HG02943 (cell line): ENCODE measurements at regions not wholly inside any gene's neighbourhood (a gene's known extent, or its start where the extent isn't known, plus 50 kb on each side); places are given as distances from the start of the nearest gene placed in this dataset.

Experiments
- ATAC-seq: cut with Tn5 transposase; IDR thresholded peaks from one replicate; pipeline ENCODE4 v1.9.1; 2021; ENCODE audit warnings: mild to moderate bottlenecking, low read depth, moderate library complexity; ENCODE audit not compliant: unreplicated experiment

DNA sequence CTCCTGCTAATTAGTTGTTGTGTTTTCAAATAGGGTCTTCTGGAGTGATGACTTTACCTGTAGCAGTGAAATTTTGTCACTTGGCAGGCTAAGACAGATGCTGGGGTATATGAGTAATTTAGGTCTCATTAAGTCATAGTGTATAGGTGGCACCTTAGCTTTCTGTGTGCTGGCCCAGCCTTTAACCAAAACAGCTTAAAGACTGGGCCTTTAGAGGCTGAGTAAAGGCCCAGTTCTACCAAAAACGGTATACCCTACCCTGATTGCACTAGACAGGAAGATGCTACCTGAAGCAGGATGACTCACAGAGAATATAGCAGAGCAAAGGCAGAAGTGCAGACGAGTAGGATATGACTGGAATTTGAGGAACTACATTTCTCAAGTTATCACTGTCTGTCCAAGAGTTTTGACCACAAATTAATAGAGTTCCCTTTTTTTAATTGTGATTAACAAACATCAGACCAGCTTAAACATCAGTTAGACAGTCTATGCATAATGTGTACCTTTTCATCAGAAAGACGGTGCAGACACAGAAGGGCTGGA is 337.9 kb upstream of the SALL3 start:
- no peak for ATAC-seq

DNA sequence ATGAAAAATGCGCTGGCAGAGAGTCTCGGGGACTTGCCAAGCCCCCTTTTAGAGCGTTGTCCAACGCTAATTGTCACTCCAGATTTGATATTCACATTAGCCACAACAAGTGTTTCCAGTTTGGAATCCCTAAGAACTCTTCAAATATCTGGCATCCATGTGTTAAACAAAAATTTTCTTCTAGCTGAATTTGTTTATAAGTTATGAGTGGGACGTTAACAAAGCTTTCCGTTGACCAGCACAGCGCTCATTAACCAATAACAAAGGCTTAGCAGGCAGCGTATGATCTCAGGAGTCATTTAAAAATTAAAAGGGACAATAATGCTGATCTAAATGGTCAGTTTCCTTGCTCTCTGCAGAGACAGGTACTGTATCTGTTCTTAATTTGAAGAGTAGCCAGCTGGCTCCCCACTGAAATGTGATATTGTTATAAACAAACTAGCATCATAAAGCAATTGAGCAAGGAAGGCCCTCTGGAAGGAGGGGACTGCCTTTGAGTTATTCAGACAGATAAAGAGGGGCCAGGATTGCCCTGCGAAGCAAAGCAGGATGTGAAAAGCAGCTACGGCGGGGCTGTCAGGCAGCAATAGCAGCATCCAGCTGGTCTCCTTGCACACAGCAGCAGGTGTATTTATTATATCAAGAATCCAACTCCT is 337.2 kb upstream of the SALL3 start:
- no peak for ATAC-seq

DNA sequence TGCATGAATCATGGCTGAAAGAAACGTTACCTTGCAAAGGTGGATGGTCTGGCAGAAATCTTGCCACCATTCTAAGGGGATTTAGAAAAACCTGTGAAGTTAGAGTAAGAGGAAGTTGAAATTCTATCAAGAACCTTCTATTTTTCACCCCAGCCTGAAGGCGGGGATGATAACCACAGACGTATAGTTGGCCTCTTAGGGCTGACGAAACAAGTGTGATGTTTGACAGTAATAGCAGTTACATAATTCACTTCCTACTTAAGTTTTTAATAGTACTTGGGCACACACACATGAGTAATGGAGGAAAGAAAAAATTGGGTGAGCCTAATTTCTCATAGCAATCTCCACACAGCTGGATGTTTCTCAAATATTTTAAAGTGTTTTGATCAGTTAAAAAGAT is 336.6 kb upstream of the SALL3 start:
- no peak for ATAC-seq

DNA sequence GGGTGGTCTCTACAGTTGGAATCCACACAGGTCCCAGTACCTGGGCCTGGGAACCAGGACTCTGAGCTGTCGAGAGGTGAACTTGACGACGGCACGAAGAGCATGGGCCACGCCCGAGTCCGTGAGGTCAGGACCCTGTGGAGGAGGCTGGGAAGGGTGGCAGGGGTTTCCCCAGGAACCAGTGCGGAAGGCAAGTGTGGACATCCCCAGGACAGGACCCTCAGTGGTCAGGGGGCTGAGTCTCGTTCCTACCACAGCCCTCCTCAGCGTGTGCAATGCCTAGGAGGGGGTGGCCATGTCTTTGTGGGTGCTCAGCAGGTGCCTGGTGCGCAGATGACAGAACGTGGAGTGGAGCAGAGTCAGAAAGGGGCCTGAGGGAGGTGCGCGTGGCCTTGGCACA is 335.6 kb upstream of the SALL3 start:
- ATAC-seq = no peak

DNA sequence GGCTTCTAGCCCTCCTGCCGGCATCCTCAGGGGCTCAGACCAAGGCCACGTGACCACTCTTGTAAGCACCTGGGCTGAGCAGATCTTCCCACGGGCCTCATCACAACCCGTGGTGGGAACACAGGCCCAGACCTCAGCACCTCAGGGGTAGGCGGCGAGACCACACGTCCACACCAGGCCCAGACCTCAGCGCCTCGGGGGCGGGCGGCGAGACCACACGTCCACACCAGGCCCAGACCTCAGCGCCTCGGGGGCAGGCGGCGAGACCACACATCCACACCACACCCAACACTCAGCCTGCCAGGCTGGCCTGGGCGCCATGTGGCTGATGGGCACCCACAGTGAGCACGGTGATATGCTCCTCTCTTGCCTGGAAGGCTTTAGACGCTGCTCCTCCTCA is 334.4 kb upstream of the SALL3 start:
- ATAC-seq = no peak

DNA sequence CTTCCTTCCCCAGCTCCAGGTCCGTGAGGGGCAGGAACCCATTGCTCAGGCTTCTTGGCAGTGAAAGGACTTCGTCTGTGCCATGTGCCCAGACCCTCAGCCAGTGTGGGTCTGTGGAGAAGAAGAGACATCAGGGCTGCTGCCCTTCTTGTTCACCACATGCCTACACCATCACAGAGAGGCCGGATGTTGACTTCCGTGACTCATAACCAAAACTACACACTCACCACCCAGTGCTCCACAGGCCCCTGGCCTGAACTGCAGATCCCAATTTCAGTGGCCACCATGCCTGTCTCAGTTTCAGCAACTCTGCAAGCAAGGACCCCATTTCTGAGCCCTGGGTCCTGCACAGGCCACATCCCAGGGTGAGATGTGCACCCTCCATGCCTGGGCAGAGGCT is 332.6 kb upstream of the SALL3 start:
- no peak for ATAC-seq

DNA sequence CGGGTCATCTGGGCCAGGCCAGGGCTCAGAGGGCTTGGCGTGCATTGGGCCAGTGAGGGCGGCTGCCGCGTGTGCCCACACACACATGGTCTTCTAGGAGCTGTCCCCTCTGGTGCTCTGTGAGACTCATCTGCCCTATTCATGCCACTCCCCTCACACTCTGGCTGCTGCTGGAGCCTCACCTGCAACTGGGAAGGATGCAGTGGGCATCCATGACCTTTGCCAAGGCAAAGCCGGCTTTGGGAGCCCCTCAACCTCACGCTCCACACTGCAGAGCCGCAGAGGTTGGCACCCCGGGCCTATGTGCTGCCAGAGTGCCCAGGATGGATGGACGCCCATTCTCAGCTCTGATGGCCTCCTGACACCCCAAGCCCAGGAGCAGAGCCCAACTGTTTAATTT is 330.2 kb upstream of the SALL3 start:
- no peak for ATAC-seq

DNA sequence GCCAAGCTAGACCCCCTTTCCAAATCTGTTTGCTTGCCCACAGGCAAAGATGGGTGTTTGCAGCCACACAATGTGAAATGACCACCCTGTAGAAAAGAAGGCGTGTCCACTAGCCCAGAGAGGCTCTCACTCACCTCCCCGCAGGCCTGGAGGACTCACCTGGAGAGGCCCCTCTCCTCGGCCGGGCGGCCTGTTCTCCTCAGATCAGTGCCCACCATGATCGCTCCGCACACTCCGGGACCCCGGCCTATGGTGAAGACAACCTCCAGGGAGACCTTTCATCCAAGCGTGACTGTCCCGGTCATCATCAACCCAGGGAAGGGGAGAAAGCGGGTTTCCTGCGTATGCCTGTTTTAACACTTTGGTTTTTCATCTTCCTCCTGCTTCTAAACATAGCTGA is 328.7 kb upstream of the SALL3 start:
- no peak for ATAC-seq

DNA sequence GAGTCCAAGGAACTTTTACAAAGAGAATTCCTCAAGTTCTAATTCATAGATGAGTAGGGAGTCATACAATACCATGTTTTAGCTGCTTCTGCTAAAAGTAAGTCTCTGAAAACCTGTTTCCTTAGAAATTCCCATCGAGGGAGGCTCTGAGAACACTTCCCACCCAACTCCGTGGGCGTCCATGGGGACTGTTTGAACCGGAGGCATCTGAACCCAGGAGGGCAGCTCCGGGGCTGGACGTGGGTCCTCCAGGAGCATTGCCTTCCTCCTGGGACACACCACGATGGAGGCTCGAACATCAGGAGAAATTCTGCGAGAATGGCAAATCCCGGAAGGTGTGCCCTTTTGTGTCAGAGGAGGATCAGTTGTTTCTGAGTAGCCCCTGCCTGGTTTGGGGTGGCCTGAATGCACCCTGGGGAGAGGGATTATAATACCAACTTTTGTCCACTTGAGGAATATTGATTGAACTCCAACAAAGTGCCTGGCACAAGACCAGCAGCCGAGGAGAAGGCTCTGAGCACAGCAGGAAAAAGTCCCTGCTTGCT is 327.5 kb upstream of the SALL3 start:
- no peak for ATAC-seq

DNA sequence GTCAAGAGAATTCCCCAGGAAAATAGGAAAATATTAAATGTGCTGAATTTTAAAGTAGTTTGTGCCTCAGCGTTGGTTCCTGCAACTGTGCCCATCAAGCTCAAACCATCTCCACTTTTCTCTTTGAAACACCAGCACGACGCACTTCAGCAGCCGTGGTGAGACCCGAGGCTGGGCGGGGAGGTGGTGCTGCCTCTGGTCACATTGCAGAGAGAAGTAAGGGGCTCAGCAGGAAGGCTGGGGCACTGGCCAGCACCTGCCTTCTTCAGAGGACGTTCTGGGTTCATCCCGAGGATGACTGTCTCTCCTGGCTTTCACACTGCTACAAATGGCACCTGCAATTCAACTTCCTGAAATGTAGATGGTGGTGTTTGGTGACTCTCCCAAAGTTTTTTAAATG is 323.7 kb upstream of the SALL3 start:
- no peak for ATAC-seq

DNA sequence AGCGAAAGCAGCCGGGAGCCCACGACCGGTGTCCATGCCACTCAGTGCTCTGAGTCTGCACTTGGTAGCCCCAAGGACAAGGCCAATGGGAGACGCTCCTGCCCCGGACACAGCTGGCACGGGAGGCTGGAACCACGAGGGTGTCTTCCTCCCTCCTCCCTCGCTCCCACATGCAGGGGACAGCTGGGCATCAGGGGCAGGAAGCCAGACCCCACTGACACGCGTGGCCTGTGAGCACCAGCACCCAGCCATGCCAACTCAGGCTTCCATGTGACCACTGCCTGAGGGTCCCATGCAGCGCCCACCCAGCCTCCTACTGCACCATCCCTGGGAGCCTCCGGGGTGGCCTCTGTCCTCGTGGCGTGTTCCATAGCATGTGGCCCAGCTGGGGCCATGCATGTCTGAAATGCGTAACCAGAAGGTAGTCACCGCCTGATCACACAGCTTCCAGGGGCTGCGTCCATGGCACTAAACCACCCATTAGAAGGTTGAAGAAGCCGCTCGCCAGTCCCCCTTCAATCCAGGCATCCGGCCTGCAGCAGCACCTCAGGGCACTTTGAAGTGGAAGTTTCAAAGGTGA is 323.2 kb upstream of the SALL3 start:
- ATAC-seq = no peak

DNA sequence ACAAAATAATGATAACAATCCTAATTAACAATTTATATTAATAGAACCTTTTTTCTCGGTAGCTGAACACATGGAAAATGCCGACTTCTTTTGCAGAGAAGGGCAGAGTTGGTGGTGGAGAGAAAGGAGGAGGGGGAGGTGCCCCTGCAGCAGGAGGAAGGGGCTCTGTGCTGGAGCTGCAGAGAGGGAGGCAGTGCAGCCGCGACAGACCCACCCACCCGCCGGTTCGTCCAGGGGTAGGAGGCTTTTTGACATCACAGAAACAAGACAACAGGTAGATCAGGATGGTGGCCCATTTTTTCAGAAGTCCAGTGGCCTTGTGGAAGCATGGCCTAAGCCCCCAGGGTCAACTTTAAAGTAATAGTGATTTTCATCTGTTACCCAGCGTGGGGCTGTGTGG is 321.1 kb upstream of the SALL3 start:
- no peak for ATAC-seq

DNA sequence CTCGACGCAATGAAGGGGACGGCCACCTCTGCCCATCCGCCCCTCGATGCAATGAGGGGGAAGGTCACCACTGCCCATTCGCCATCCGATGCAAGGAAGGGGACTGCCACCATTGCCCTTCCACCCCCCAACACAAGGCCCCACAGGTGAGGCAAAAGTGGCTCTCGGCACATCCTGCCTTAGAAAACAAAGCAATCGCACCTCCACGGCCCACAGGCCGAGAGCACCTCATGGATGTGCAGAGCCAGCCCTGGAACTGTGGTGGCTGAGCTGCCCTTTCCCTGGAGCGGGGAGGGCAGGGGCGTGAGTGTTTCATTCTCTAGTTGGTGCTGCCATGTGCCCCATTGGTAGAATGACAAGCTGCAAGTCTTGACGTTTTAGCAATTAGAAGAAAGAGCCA is 320.6 kb upstream of the SALL3 start:
- no peak for ATAC-seq

DNA sequence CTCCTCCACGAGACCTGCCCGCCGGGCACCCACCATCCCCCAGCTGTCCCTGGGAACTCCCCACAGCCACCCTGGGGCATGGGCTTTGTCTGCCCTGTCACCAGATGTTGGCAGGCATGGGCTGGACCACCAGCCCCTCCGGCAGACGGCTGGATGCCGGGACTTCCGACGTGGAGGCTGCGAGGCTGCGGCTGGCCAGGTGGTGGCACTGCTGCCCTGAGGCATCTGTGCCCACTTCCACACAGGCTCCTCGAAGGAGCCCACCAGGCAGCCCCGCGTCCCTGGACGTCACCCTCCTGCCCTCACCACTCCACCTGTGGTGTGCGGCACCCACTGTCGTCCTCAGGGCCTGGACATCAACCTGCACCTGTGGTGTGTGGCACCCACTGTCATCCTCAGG is 319.9 kb upstream of the SALL3 start:
- ATAC-seq = no peak

DNA sequence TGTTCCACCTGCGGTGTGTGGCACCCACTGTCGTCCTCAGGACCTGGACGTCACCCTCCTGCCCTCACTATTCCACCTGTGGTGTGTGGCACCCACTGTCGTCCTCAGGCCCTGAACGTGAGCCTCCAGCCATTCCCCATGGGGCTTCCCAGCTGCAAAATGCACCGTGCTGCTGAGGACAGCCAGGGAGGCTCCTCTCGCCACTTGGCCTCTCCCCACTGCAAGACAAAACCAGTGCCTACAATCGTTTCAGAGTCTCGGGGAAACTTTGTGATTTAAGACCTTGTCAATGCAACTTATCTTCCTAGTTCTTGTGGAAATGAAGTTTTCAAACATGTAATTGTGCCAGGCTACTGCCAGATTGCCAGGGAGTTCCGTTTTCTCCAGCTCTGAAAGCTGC is 319.3 kb upstream of the SALL3 start:
- no peak for ATAC-seq

DNA sequence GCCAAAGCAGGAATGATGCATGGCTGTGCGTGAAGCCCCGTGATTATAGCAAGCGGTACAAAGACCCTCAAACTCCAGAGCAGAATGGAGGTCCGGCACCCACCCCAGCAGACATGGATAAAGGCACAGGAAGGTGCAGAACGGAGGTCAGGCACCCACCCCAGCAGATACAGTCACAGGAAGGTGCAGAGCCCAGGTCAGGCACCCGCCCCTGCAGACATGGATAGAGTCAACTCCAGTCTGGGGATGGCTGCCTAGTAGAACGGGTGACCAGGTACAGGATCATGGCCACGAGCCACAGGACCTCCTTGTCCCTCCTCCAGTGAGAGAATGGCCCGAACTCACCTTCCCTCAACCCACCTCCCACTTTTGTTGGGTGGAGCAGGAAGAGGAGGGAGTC is 318.3 kb upstream of the SALL3 start:
- ATAC-seq = no peak

DNA sequence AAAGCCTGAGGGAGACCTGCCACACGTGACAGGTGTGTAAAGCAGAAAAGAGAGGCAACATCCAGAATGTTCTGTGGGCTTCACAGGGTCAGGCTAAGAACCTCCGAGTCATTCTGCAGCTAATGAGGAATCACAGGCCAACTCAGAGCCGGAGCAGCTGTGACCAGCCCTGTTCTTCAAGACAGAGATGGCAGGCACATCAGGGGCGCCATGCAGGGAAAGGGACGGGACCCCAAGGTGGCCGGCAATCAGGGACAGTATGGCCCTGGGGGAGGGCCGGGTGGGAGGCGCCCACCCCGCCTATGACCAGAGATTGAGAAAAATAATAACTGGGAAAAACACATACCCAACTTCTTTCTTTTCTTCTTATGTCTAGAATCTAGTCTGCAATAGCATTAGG is 316.7 kb upstream of the SALL3 start:
- ATAC-seq = no peak

DNA sequence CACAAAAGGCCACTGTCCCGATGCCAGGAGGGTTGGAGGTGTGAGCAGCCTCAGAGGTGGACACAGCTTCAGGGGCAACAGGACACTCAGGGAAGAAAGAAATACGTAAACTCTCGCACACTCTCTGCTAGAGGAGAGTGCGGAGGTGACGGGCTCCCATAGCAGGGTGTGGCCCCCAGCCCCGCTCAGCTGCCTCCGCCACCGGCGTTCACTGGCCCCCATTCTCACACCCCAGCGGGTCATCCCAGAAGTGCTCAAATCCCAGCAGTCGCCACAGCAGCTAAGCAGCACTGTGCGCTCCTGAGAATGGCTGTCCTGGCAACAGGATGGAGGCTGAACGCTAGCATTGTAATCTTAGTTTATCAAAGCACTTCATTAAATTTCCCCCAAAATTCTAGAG is 315.6 kb upstream of the SALL3 start:
- no peak for ATAC-seq

DNA sequence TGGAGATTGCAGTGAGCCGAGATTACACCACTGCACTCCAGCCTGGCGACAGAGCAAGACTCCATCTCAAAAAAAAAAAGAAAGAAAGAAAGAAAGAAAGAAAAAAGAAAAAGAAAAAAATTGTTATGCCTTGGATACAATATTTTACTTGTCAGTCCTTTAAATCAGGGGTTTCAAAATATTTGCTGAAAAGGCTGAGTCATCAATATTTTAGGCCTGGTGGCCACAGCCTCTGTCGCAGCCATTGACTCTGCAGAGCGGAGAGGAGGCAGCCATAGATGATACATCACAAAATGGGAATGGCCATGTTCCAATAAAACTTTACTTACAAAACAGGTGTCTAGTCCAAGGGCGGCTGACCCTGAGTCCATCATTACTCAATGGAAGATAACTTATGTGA is 314.8 kb upstream of the SALL3 start:
- no peak for ATAC-seq

DNA sequence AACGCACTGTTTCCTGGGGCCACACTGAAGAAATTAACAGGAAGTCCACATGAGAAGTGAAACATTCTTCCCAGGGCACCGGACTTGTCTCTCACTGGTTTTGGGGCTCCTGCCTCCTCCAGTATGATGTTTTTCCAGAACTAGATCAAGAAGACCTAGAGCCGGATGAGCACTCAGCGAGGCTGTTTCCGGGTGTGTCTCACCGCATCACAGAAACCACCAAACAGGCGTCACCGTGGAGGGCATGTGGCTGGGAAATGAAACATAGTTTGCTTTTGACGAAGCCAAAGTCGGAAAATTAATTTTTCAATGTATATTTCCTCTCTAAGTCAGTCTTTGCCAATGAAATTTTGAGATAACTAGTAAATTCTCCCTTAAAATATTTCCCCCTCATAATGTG is 314.0 kb upstream of the SALL3 start:
- no peak for ATAC-seq

DNA sequence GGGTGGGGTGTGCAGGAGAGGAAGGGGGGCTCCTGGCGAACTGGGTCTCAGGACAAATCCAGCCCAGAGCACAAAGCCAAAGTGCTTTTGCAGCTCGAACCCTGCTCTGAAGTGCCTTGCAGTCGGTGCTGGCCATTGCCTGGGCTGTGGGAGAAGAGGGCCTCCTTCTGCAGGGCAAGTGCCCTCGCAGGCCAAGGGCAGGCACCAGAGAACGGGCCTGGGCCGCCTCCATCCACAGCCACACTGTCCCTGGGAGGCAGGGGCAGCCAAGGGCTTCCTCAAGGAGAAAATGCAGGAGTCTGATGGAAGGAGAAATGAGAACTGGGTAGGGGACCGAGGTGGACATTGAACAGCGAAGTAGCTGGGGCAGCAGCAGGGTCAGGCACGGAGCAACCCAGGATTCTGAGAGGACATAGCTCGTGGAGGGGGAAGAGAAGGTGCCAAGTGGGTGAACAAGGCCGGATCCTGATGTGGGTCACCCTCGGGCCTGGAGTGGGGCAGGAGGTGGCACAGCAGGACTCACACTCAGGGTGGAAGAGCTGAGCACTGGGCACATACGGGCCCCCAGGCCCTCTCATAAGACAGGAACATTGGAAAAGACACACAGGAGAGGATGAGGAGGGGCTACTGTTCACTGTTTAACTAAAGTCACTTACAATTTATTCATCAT is 312.8 kb upstream of the SALL3 start:
- no peak for ATAC-seq
